Osteocyte (in vitro differentiated cells): ENCODE measurements at regions not wholly inside any gene's neighbourhood (a gene's known extent, or its start where the extent isn't known, plus 50 kb on each side); places are given as distances from the start of the nearest gene placed in this dataset.

Experiments
- DNase-seq: peaks from one replicate; pipeline ENCODE4 v3.0.0; 2021; ENCODE audit warnings: mixed read lengths; ENCODE audit not compliant: unreplicated experiment; ENCODE audit errors: extremely low spot score
- H3K27ac Mint-ChIP-seq: one replicate; pipeline ENCODE4 v1.8.0; 2021; ENCODE audit warnings: mild to moderate bottlenecking, mixed read lengths; ENCODE audit not compliant: unreplicated experiment
- H3K27me3 Mint-ChIP-seq: one replicate; pipeline ENCODE4 v1.8.0; 2021; ENCODE audit warnings: mixed read lengths; ENCODE audit not compliant: unreplicated experiment
- H3K36me3 Mint-ChIP-seq: one replicate; pipeline ENCODE4 v1.8.0; 2021; ENCODE audit warnings: mixed read lengths; ENCODE audit not compliant: unreplicated experiment
- H3K4me1 Mint-ChIP-seq: one replicate; pipeline ENCODE4 v1.8.0; 2021; ENCODE audit warnings: mixed read lengths; ENCODE audit not compliant: unreplicated experiment
- H3K4me3 Mint-ChIP-seq: one replicate; pipeline ENCODE4 v1.8.0; 2021; ENCODE audit warnings: mild to moderate bottlenecking, moderate library complexity, mixed read lengths; ENCODE audit not compliant: unreplicated experiment
- H3K9me3 Mint-ChIP-seq: one replicate; pipeline ENCODE4 v1.8.0; 2021; ENCODE audit warnings: mixed read lengths; ENCODE audit not compliant: unreplicated experiment
- TF ChIP-seq, protein P1 (sequence below): fragments of 200-600 bp; sonication (generic); IDR thresholded peaks from 2 replicates; pipeline ENCODE4 v1.5.0; 2021; ENCODE audit warnings: antibody characterized with exemption, mild to moderate bottlenecking, moderate library complexity

DNA sequence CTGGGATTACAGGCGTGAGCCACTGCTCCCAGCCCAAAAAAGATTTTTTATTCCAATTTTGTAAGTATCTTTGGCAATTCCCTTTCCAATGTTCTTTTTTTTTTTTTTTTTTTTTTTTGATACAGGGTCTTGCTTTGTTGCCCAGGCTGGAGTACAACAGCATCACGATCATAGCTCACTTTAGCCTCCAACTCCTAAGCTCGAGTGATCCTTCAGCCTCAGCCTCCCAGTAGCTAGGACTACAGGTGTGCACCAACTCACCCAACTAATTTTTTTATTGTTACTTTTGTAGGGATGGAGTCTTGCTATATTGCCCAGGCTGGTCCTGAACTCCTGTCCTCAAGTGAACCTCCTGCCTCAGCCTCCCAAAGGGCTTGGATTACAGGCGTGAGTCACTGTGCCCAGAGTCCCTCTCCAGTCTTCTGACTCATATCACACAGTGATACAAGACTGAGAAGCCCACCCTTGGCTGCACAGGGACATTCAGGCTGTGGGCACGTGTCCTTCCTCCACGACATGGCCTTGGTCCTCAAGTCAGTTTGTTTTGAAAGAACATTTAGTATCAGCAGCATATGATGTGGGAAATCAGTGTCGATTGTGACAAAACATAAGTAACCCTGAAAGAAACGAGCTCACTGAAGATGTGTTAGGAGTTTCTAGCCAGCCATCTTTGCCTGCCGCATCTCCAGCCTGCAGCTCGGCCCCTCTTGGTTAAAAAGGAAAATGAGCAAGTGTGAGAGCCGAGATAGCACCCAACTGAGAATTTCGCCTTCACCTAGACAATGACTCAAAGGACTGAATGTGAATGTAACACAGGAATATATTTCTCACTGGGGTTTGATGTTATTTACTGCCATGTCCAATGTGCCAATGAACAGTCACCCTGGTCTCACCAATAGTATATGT is 175.5 kb downstream of the MN1 start:
- Mint-ChIP-seq H3K36me3 (no peaks in the 10 kb centered on the region), H3K4me1 (peaks cover 8% of the 10 kb centered on the region), H3K4me3 (no peak overlapping the region), H3K27ac (no peak overlapping the region), H3K27me3 (no peaks in the 10 kb centered on the region), H3K9me3 (no peaks in the 10 kb centered on the region)
- TF ChIP-seq, protein P1, sequence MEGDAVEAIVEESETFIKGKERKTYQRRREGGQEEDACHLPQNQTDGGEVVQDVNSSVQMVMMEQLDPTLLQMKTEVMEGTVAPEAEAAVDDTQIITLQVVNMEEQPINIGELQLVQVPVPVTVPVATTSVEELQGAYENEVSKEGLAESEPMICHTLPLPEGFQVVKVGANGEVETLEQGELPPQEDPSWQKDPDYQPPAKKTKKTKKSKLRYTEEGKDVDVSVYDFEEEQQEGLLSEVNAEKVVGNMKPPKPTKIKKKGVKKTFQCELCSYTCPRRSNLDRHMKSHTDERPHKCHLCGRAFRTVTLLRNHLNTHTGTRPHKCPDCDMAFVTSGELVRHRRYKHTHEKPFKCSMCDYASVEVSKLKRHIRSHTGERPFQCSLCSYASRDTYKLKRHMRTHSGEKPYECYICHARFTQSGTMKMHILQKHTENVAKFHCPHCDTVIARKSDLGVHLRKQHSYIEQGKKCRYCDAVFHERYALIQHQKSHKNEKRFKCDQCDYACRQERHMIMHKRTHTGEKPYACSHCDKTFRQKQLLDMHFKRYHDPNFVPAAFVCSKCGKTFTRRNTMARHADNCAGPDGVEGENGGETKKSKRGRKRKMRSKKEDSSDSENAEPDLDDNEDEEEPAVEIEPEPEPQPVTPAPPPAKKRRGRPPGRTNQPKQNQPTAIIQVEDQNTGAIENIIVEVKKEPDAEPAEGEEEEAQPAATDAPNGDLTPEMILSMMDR: no peak
- DNase-seq: no peak

- TF ChIP-seq, protein P1: no peak
- no peak for DNase-seq
- H3K9me3 Mint-ChIP-seq: no peaks in the 10 kb centered on the region
- no peak overlapping the region for H3K4me3 Mint-ChIP-seq
- no peaks in the 10 kb centered on the region for H3K27me3 Mint-ChIP-seq
- no peaks in the 10 kb centered on the region for H3K36me3 Mint-ChIP-seq
- no peak overlapping the region for H3K27ac Mint-ChIP-seq
- peaks cover 3% of the 10 kb centered on the region for H3K4me1 Mint-ChIP-seq
Observed at GRCh38 chr22:27626675-27627443, 174.7 kb downstream of the MN1 start.

- Mint-ChIP-seq H3K4me3 (no peak overlapping the region), H3K36me3 (no peaks in the 10 kb centered on the region), H3K27ac (no peak overlapping the region), H3K4me1 (peaks cover 3% of the 10 kb centered on the region), H3K9me3 (no peaks in the 10 kb centered on the region), H3K27me3 (no peaks in the 10 kb centered on the region)
- TF ChIP-seq, protein P1: no peak
- DNase-seq: no peak
Observed at GRCh38 chr22:27627444-27627833, 174.1 kb downstream of the MN1 start.

GRCh38 chr22:27627901-27628300 is 173.7 kb downstream of the MN1 start:
- TF ChIP-seq, protein P1: no peak
- no peaks in the 10 kb centered on the region for H3K9me3 Mint-ChIP-seq

GRCh38 chr22:27628341-27628740 is 173.2 kb downstream of the MN1 start:
- no peak overlapping the region for H3K27ac Mint-ChIP-seq

More at GRCh38 chr22:27627901-27628300, 173.7 kb downstream of the MN1 start:
- Mint-ChIP-seq H3K27ac (no peak overlapping the region), H3K27me3 (no peaks in the 10 kb centered on the region), H3K4me1 (peaks cover 3% of the 10 kb centered on the region), H3K36me3 (no peaks in the 10 kb centered on the region), H3K4me3 (no peak overlapping the region)
- DNase-seq: no peak

More at GRCh38 chr22:27628341-27628740, 173.2 kb downstream of the MN1 start:
- Mint-ChIP-seq H3K4me3 (no peak overlapping the region), H3K9me3 (no peaks in the 10 kb centered on the region), H3K27me3 (no peaks in the 10 kb centered on the region), H3K4me1 (peaks cover 3% of the 10 kb centered on the region), H3K36me3 (no peaks in the 10 kb centered on the region)
- no peak for DNase-seq
- TF ChIP-seq, protein P1: no peak
